Activated CD8-positive, alpha-beta memory T cell treated with anti-CD3 and anti-CD28 coated beads for 4 hours (primary cell): ENCODE measurements at regions not wholly inside any gene's neighbourhood (a gene's known extent, or its start where the extent isn't known, plus 50 kb on each side); places are given as distances from the start of the nearest gene placed in this dataset.

ENCODE experiments used
- DNase-seq, 2 donors: peaks; one replicate each; pipeline ENCODE4 v3.0.0-alpha.2; 2020; ENCODE audit warnings: low read depth in 2 of 2

GRCh38 chr1:218526198-218526580, 181.1 kb downstream of the TGFB2 start:
- DNase-seq: no peak

GRCh38 chr1:218527737-218528136, 182.6 kb downstream of the TGFB2 start:
- DNase-seq: no peak

GRCh38 chr1:218529646-218530300, 184.6 kb downstream of the TGFB2 start:
- DNase-seq: no peak

- DNase-seq: no peak
Observed at GRCh38 chr1:218531936-218532335, 186.8 kb downstream of the TGFB2 start.

- no peak for DNase-seq
Observed at GRCh38 chr1:218536296-218536986, 191.3 kb downstream of the TGFB2 start.

GRCh38 chr1:218537122-218537913, 192.2 kb downstream of the TGFB2 start:
- no peak for DNase-seq

GRCh38 chr1:218538341-218538740, 193.2 kb downstream of the TGFB2 start:
- DNase-seq: no peak

GRCh38 chr1:218546314-218546713, 201.2 kb downstream of the TGFB2 start:
- no peak for DNase-seq

- DNase-seq: no peak
Observed at GRCh38 chr1:218547957-218548730, 203.0 kb downstream of the TGFB2 start.

GRCh38 chr1:218548764-218549163, 203.6 kb downstream of the TGFB2 start:
- no peak for DNase-seq

- no peak for DNase-seq
Observed at GRCh38 chr1:218553197-218553596, 208.1 kb downstream of the TGFB2 start.

- DNase-seq: no peak
Observed at GRCh38 chr1:218556016-218556415, 210.9 kb downstream of the TGFB2 start.

GRCh38 chr1:218557731-218558130, 212.6 kb downstream of the TGFB2 start:
- no peak for DNase-seq

- DNase-seq: no peak
Observed at GRCh38 chr1:218558271-218558810, 213.2 kb downstream of the TGFB2 start.

- DNase-seq: no peak
Observed at GRCh38 chr1:218565377-218565776, 220.2 kb downstream of the TGFB2 start.

- no peak for DNase-seq
Observed at GRCh38 chr1:218568962-218569550, 223.9 kb downstream of the TGFB2 start.

GRCh38 chr1:218570456-218570855, 225.3 kb downstream of the TGFB2 start:
- DNase-seq: no peak

- no peak for DNase-seq
Observed at GRCh38 chr1:218571491-218571890, 226.4 kb downstream of the TGFB2 start.

- no peak for DNase-seq
Observed at GRCh38 chr1:218572050-218572449, 226.9 kb downstream of the TGFB2 start.

GRCh38 chr1:218573925-218574324, 228.8 kb downstream of the TGFB2 start:
- no peak for DNase-seq

GRCh38 chr1:218575079-218575478, 229.9 kb downstream of the TGFB2 start:
- no peak for DNase-seq
